K562 (cell line): ENCODE measurements at regions not wholly inside any gene's neighbourhood (a gene's known extent, or its start where the extent isn't known, plus 50 kb on each side); places are given as distances from the start of the nearest gene placed in this dataset.

ENCODE experiments used
- ATAC-seq: fragments of 200-7000 bp; cut with Tn5 transposase; 3 replicates; pipeline ENCODE4 v1.9.1; 2020; ENCODE audit warnings: moderate library complexity
- BruUV-seq: library from RNA; stranded (reverse); fragments of 400-500 nt; replicated peaks from 2 replicates; lab custom pipeline; 2021; lab: Mats Ljungman, UMichigan
- CTCF ChIA-PET: fragments of 300-600 bp; formaldehyde crosslinking; extraction: SDS; loops from one replicate; lab custom pipeline; 2021; ENCODE audit warnings: low intra/inter-chr PET ratio; lab: Yijun Ruan, JAX
- POLR2A ChIA-PET: fragments of 300-600, 350-650 bp; sonication (Branson Sonifier 250); formaldehyde crosslinking; extraction: SDS; loops from one replicate; lab custom pipeline; 2021; ENCODE audit warnings: antibody characterized with exemption, inconsistent platforms; lab: Yijun Ruan, JAX
- DNase-seq, 4 experiments: peaks; one replicate each; pipeline versions ENCODE4 v3.0.0 to v3.0.0-alpha.2; 2011 to 2018; ENCODE audit warnings: low spot score in 3 of 4, mixed read lengths in 3 of 4; ENCODE audit errors: extremely low read depth in 1 of 4
- FAIRE-seq: peaks from 2 replicates; lab custom pipeline; 2011; peaks lifted over from hg19 to GRCh38; lab: Jason Lieb, UNC
- H2AFZ ChIP-seq: 2 replicates; pipeline ENCODE4 v1.6.0; 2011; ENCODE audit warnings: low read depth, low read length, control low read depth, inconsistent platforms
- H3K27ac ChIP-seq: fragments of 200-600 bp; 3 replicates; pipeline ENCODE4 v1.8.0; 2011; ENCODE audit warnings: low read depth, mild to moderate bottlenecking, control low read depth, inconsistent platforms, low read length, moderate library complexity, mixed read lengths; ENCODE audit errors: extremely low read depth
- H3K27me3 ChIP-seq, 2 experiments: fragments of 300-600 bp in 1 of 2; 2 replicates in 1 of 2; 3 replicates in 1 of 2; pipeline versions ENCODE4 v1.6.0 to v1.8.0; 2011; ENCODE audit warnings: inconsistent platforms in 2 of 2, low read length in 2 of 2, mild to moderate bottlenecking in 1 of 2, mixed read lengths in 1 of 2, moderate library complexity in 1 of 2; ENCODE audit not compliant: control insufficient read depth in 2 of 2, insufficient read depth in 2 of 2
- H3K36me3 ChIP-seq: fragments of 300-600 bp; 3 replicates; pipeline ENCODE4 v1.8.0; 2011; ENCODE audit warnings: mild to moderate bottlenecking, low read length, inconsistent platforms; ENCODE audit not compliant: control insufficient read depth, insufficient read depth
- H3K4me1 ChIP-seq, 2 experiments: fragments of 200-600 bp in 1 of 2; replicated peaks in 1 of 2; 2 replicates in 1 of 2; 3 replicates in 1 of 2; pipeline versions ENCODE4 v1.5.1 to v1.8.0; 2011; ENCODE audit warnings: inconsistent platforms in 2 of 2, low read length in 2 of 2, mild to moderate bottlenecking in 1 of 2, mixed read lengths in 1 of 2, moderate library complexity in 1 of 2; ENCODE audit not compliant: control insufficient read depth in 2 of 2, insufficient read depth in 2 of 2
- H3K4me2 ChIP-seq: 2 replicates; pipeline ENCODE4 v1.6.1; 2011; ENCODE audit warnings: low read length, control low read depth, inconsistent platforms, mixed read lengths; ENCODE audit not compliant: insufficient read depth
- H3K4me3 ChIP-seq: fragments of 200-600 bp; sonication (generic), shearing (Covaris generic); 2 replicates; pipeline ENCODE4 v1.5.1; 2016; ENCODE audit warnings: control low read depth, inconsistent platforms
- H3K79me2 ChIP-seq: fragments of 200-600 bp; 3 replicates; pipeline ENCODE4 v1.8.0; 2011; ENCODE audit warnings: low read length, inconsistent platforms; ENCODE audit not compliant: control insufficient read depth, insufficient read depth
- H3K9ac ChIP-seq, 2 experiments: 2 replicates each; pipeline versions ENCODE4 v1.6.0 to v1.6.1; 2011; ENCODE audit warnings: low read depth in 2 of 2, low read length in 2 of 2, control low read depth in 1 of 2, inconsistent platforms in 1 of 2, mild to moderate bottlenecking in 1 of 2, mixed read lengths in 1 of 2; ENCODE audit not compliant: insufficient read depth in 1 of 2
- H3K9me1 ChIP-seq: one replicate; pipeline ENCODE4 v1.6.0; 2011; ENCODE audit warnings: inconsistent platforms, mild to moderate bottlenecking, low read length, moderate library complexity; ENCODE audit not compliant: control insufficient read depth, insufficient read depth
- H3K9me3 ChIP-seq: replicated peaks from 2 replicates; pipeline ENCODE4 v1.5.1; 2011; ENCODE audit warnings: low read depth, low read length, inconsistent platforms; ENCODE audit not compliant: control insufficient read depth, insufficient read depth
- H4K20me1 ChIP-seq: replicated peaks from 2 replicates; pipeline ENCODE4 v1.6.1; 2011; ENCODE audit warnings: low read length, inconsistent platforms, mixed read lengths; ENCODE audit not compliant: control insufficient read depth, insufficient read depth
- CTBP1 ChIP-seq: fragments of 450-650 bp; IDR thresholded peaks from 2 replicates; pipeline ENCODE4 v1.6.1; 2016; ENCODE audit warnings: borderline replicate concordance
- FOXK2 ChIP-seq, 2 experiments: fragments of 450-650 bp; IDR thresholded peaks in 1 of 2; conservative IDR thresholded peaks in 1 of 2; 2 replicates each; pipeline ENCODE4 v1.6.1; 2016; ENCODE audit warnings: low read depth in 2 of 2, mild to moderate bottlenecking in 1 of 2
- RCOR1 ChIP-seq, 2 experiments: IDR thresholded peaks; 2 replicates each; pipeline ENCODE4 v1.6.1; 2012; ENCODE audit warnings: low read depth in 2 of 2, low read length in 2 of 2, borderline replicate concordance in 1 of 2, improper control_type of control experiment in 1 of 2
- ZFX ChIP-seq: sonication (generic); formaldehyde crosslinking; IDR thresholded peaks from 2 replicates; pipeline ENCODE4 v1.8.0; 2022; ENCODE audit warnings: mild to moderate bottlenecking, missing genetic modification reagents, moderate library complexity
- WGBS: fragments of 100-300 bp; shearing (Covaris generic); methylation state at CpG from one replicate; pipeline ENCODE4 v1.1.6; 2016; ENCODE audit warnings: low coverage, mixed read lengths; ENCODE audit not compliant: insufficient coverage; ENCODE audit errors: missing lambda C conversion rate; 5-methylcytosine and 5-hydroxymethylcytosine counted together
- in situ Hi-C: fragments of 300-500 bp; cut with MboI; formaldehyde crosslinking; loops from 4 replicates; pipeline ENCODE4 v1.15.0; 2018; ENCODE audit warnings: inconsistent platforms, mixed read lengths
- intact Hi-C: fragments of 100-400 bp; cut with micrococcal nuclease; formaldehyde crosslinking; loops from 2 replicates; pipeline ENCODE4 v1.14.2; 2022
- TF ChIP-seq, protein P1 (sequence below): fragments of 200-600 bp; sonication (generic); IDR thresholded peaks from one replicate; pipeline ENCODE4 v1.6.1; 2012; ENCODE audit warnings: mild to moderate bottlenecking, low read depth, low read length, inconsistent platforms
- TF ChIP-seq, protein P2 (sequence below): fragments of 250-450 bp; sonication (Bioruptor Pico); IDR thresholded peaks from 2 replicates; pipeline ENCODE4 v1.8.0; 2022; ENCODE audit warnings: moderate library complexity, mild to moderate bottlenecking, inconsistent platforms
- TF ChIP-seq, protein P3 (sequence below): sonication (generic); formaldehyde crosslinking; IDR thresholded peaks from 2 replicates; pipeline ENCODE4 v1.8.1; 2023; ENCODE audit warnings: mild to moderate bottlenecking, missing genetic modification reagents, moderate library complexity

DNA sequence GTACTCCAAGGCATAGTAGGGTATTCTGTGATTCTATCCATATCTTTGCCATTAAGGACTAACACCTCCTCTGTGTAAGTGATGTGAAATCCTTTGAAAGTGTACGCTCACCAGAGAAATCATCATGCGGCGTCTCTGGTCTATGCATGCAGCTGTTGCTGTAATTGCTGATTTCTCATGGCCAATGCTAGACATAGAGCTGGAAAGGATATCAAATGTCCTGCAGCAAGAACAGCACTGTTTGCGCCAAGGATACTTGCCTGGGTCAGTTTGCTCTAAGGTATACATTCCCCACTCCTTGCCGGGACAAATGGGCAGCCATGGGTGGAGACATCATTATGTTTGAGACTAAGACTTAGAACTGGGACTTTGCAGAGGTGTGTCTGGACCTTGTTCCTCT, 896.4 kb downstream of the BCL11B start:
- Histone ChIP-seq H3K9ac (no peak overlapping the region), H3K27ac (no peak overlapping the region), H3K27me3 (no peaks in the 10 kb centered on the region), H3K9me1 (no peaks in the 10 kb centered on the region), H2AFZ (no peak overlapping the region), H4K20me1 (no peaks in the 10 kb centered on the region), H3K36me3 (no peaks in the 10 kb centered on the region), H3K4me2 (no peak overlapping the region), H3K4me1 (no peaks in the 10 kb centered on the region), H3K9me3 (no peaks in the 10 kb centered on the region; the same call in 1 of the 2 replicates), H3K4me3 (no peak overlapping the region), H3K79me2 (no peaks in the 10 kb centered on the region)
- DNase-seq (no peak), ATAC-seq (no peak), FAIRE-seq (no peak)
- intact Hi-C loops: no loop called here
- CTCF ChIA-PET: no interaction called here
- POLR2A ChIA-PET: no interaction called here
- in situ Hi-C loops: no loop called here
- no TSS peak for BruUV-seq
- WGBS: 18% methylated on average over 5 of the region's 5 CpGs
- TF ChIP-seq, protein P1, sequence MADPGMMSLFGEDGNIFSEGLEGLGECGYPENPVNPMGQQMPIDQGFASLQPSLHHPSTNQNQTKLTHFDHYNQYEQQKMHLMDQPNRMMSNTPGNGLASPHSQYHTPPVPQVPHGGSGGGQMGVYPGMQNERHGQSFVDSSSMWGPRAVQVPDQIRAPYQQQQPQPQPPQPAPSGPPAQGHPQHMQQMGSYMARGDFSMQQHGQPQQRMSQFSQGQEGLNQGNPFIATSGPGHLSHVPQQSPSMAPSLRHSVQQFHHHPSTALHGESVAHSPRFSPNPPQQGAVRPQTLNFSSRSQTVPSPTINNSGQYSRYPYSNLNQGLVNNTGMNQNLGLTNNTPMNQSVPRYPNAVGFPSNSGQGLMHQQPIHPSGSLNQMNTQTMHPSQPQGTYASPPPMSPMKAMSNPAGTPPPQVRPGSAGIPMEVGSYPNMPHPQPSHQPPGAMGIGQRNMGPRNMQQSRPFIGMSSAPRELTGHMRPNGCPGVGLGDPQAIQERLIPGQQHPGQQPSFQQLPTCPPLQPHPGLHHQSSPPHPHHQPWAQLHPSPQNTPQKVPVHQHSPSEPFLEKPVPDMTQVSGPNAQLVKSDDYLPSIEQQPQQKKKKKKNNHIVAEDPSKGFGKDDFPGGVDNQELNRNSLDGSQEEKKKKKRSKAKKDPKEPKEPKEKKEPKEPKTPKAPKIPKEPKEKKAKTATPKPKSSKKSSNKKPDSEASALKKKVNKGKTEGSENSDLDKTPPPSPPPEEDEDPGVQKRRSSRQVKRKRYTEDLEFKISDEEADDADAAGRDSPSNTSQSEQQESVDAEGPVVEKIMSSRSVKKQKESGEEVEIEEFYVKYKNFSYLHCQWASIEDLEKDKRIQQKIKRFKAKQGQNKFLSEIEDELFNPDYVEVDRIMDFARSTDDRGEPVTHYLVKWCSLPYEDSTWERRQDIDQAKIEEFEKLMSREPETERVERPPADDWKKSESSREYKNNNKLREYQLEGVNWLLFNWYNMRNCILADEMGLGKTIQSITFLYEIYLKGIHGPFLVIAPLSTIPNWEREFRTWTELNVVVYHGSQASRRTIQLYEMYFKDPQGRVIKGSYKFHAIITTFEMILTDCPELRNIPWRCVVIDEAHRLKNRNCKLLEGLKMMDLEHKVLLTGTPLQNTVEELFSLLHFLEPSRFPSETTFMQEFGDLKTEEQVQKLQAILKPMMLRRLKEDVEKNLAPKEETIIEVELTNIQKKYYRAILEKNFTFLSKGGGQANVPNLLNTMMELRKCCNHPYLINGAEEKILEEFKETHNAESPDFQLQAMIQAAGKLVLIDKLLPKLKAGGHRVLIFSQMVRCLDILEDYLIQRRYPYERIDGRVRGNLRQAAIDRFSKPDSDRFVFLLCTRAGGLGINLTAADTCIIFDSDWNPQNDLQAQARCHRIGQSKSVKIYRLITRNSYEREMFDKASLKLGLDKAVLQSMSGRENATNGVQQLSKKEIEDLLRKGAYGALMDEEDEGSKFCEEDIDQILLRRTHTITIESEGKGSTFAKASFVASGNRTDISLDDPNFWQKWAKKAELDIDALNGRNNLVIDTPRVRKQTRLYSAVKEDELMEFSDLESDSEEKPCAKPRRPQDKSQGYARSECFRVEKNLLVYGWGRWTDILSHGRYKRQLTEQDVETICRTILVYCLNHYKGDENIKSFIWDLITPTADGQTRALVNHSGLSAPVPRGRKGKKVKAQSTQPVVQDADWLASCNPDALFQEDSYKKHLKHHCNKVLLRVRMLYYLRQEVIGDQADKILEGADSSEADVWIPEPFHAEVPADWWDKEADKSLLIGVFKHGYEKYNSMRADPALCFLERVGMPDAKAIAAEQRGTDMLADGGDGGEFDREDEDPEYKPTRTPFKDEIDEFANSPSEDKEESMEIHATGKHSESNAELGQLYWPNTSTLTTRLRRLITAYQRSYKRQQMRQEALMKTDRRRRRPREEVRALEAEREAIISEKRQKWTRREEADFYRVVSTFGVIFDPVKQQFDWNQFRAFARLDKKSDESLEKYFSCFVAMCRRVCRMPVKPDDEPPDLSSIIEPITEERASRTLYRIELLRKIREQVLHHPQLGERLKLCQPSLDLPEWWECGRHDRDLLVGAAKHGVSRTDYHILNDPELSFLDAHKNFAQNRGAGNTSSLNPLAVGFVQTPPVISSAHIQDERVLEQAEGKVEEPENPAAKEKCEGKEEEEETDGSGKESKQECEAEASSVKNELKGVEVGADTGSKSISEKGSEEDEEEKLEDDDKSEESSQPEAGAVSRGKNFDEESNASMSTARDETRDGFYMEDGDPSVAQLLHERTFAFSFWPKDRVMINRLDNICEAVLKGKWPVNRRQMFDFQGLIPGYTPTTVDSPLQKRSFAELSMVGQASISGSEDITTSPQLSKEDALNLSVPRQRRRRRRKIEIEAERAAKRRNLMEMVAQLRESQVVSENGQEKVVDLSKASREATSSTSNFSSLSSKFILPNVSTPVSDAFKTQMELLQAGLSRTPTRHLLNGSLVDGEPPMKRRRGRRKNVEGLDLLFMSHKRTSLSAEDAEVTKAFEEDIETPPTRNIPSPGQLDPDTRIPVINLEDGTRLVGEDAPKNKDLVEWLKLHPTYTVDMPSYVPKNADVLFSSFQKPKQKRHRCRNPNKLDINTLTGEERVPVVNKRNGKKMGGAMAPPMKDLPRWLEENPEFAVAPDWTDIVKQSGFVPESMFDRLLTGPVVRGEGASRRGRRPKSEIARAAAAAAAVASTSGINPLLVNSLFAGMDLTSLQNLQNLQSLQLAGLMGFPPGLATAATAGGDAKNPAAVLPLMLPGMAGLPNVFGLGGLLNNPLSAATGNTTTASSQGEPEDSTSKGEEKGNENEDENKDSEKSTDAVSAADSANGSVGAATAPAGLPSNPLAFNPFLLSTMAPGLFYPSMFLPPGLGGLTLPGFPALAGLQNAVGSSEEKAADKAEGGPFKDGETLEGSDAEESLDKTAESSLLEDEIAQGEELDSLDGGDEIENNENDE: no peak
- TF ChIP-seq, protein P2, sequence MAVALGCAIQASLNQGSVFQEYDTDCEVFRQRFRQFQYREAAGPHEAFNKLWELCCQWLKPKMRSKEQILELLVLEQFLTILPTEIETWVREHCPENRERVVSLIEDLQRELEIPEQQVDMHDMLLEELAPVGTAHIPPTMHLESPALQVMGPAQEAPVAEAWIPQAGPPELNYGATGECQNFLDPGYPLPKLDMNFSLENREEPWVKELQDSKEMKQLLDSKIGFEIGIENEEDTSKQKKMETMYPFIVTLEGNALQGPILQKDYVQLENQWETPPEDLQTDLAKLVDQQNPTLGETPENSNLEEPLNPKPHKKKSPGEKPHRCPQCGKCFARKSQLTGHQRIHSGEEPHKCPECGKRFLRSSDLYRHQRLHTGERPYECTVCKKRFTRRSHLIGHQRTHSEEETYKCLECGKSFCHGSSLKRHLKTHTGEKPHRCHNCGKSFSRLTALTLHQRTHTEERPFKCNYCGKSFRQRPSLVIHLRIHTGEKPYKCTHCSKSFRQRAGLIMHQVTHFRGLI: no peak
- no peak for TF ChIP-seq RCOR1 (IDR thresholded peaks at IDR 0.05; ENCODE audit: borderline replicate concordance in 1 of 2, low read depth in 2 of 2, low read length in 2 of 2)
- TF ChIP-seq FOXK2 (conservative IDR thresholded peaks at IDR 0.05 in 1 of 2, IDR thresholded peaks at IDR 0.05 in 1 of 2; ENCODE audit: low read depth in 2 of 2): no peak
- no peak for TF ChIP-seq ZFX (CRISPR knock-in tag)
- TF ChIP-seq, protein P3, sequence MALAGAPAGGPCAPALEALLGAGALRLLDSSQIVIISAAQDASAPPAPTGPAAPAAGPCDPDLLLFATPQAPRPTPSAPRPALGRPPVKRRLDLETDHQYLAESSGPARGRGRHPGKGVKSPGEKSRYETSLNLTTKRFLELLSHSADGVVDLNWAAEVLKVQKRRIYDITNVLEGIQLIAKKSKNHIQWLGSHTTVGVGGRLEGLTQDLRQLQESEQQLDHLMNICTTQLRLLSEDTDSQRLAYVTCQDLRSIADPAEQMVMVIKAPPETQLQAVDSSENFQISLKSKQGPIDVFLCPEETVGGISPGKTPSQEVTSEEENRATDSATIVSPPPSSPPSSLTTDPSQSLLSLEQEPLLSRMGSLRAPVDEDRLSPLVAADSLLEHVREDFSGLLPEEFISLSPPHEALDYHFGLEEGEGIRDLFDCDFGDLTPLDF (CRISPR knock-in tag): no peak
- TF ChIP-seq CTBP1: no peak
